ENCODE measurements at regions not wholly inside any gene's neighbourhood (a gene's known extent, or its start where the extent isn't known, plus 50 kb on each side); places are given as distances from the start of the nearest gene placed in this dataset.

GRCh38 chr5:158203261-158203660, 344.3 kb upstream of the CLINT1 start:
- TF ChIP-seq CTCF (IDR thresholded peaks at IDR 0.05): no peak
- no peak overlapping the region for H3K9ac ChIP-seq (ENCODE audit: low read depth in 2 of 2, low read length in 2 of 2)
- H3K27ac ChIP-seq: no peak overlapping the region
- no peak overlapping the region for H3K4me3 ChIP-seq
- no peaks in the 10 kb centered on the region for H3K36me3 ChIP-seq
- DNase-seq: no peak
- no peaks in the 10 kb centered on the region for H3K27me3 ChIP-seq
- no peaks in the 10 kb centered on the region for H3K4me1 ChIP-seq
- H3K9me3 ChIP-seq: no peaks in the 10 kb centered on the region
- intact Hi-C loops (cut with DNase I): no loop called here

- Histone ChIP-seq H3K9me3 (no peaks in the 10 kb centered on the region), H3K4me1 (no peaks in the 10 kb centered on the region), H3K9ac (ENCODE audit: low read depth in 2 of 2, low read length in 2 of 2) (no peak overlapping the region), H3K36me3 (no peaks in the 10 kb centered on the region), H3K27ac (no peak overlapping the region), H3K27me3 (no peaks in the 10 kb centered on the region), H3K4me3 (no peak overlapping the region)
- intact Hi-C loops (cut with DNase I): no loop called here
- DNase-seq: no peak
- no peak for TF ChIP-seq CTCF (IDR thresholded peaks at IDR 0.05)
Observed at GRCh38 chr5:158202801-158203200, 343.9 kb upstream of the CLINT1 start.

DNA sequence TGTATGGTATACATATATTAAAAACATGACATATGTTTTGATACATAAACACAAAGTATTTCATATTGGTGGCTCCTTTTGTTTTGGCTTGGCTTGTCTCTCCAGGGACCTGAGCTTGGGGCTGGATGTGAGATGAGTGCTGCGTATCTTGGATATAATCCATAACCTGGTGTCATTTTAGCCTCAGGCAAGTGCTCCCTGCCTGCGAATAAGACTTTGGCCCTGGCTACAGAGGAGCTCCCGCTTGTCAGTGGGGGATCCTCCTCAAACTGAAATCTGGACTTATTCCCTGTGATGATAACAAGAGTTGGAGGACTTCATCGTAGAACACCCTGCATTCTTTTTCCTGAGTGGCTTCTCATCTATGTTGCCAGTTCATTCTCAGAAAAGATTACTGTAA, 341.7 kb upstream of the CLINT1 start:
- Histone ChIP-seq H3K4me3 (no peak overlapping the region), H3K4me1 (no peaks in the 10 kb centered on the region), H3K27ac (no peak overlapping the region), H3K36me3 (no peaks in the 10 kb centered on the region), H3K9ac (ENCODE audit: low read depth in 2 of 2, low read length in 2 of 2) (no peak overlapping the region), H3K27me3 (no peaks in the 10 kb centered on the region), H3K9me3 (no peaks in the 10 kb centered on the region)
- TF ChIP-seq CTCF (IDR thresholded peaks at IDR 0.05): no peak
- intact Hi-C loops (cut with DNase I): no loop called here
- no peak for DNase-seq

- intact Hi-C loops (cut with DNase I): no loop called here
- no peak for DNase-seq
- no peak for TF ChIP-seq CTCF (IDR thresholded peaks at IDR 0.05)
- no peaks in the 10 kb centered on the region for H3K9me3 ChIP-seq
- H3K4me3 ChIP-seq: no peak overlapping the region
- H3K4me1 ChIP-seq: no peaks in the 10 kb centered on the region
- no peaks in the 10 kb centered on the region for H3K27me3 ChIP-seq
- no peaks in the 10 kb centered on the region for H3K36me3 ChIP-seq
- H3K27ac ChIP-seq: no peak overlapping the region
- no peak overlapping the region for H3K9ac ChIP-seq (ENCODE audit: low read depth in 2 of 2, low read length in 2 of 2)
Observed at GRCh38 chr5:158198636-158199035, 339.7 kb upstream of the CLINT1 start.

GRCh38 chr5:158195416-158196210, 336.7 kb upstream of the CLINT1 start:
- no peaks in the 10 kb centered on the region for H3K27me3 ChIP-seq
- no peaks in the 10 kb centered on the region for H3K36me3 ChIP-seq
- no peak overlapping the region for H3K27ac ChIP-seq
- H3K9ac ChIP-seq (ENCODE audit: low read depth in 2 of 2, low read length in 2 of 2): no peak overlapping the region
- intact Hi-C loops (cut with DNase I): no loop called here
- no peaks in the 10 kb centered on the region for H3K9me3 ChIP-seq
- no peaks in the 10 kb centered on the region for H3K4me1 ChIP-seq
- DNase-seq: no peak
- TF ChIP-seq CTCF (IDR thresholded peaks at IDR 0.05): no peak
- no peak overlapping the region for H3K4me3 ChIP-seq

Measured in colonic mucosa (tissue), 4 donors.